ENCODE measurements at regions not wholly inside any gene's neighbourhood (a gene's known extent, or its start where the extent isn't known, plus 50 kb on each side); places are given as distances from the start of the nearest gene placed in this dataset.

DNA sequence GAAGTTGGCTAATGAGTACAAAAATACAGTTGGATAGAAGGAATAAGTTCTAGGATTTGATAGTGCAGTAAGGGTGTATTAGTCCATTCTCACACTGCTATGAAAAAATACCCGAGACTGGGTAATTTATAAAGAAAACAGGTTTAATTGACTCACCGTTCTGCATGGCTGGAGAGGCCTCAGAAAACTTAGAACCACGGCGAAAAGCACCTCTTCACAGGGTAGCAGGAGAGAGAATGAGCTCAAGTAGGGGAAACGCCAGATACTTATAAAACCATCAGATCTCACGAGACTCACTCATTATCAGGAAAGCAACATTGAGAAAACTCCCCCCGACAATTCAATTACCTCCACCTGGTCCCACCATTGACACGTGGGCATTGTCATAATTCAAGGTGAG is 483.3 kb downstream of the TUSC7 start:
- H3K9me3 ChIP-seq: no peaks in the 10 kb centered on the region
- H3K36me3 ChIP-seq: no peaks in the 10 kb centered on the region
- DNase-seq: no peak
- H3K27me3 ChIP-seq: no peaks in the 10 kb centered on the region
- no peak overlapping the region for H3K27ac ChIP-seq
- no peaks in the 10 kb centered on the region for H3K4me1 ChIP-seq
- 73 to 76% methylated on average over 8 of the region's 8 CpGs for WGBS, 2 donors
- no peak for TF ChIP-seq POLR2A (IDR thresholded peaks at IDR 0.05)
- TF ChIP-seq, protein P1, sequence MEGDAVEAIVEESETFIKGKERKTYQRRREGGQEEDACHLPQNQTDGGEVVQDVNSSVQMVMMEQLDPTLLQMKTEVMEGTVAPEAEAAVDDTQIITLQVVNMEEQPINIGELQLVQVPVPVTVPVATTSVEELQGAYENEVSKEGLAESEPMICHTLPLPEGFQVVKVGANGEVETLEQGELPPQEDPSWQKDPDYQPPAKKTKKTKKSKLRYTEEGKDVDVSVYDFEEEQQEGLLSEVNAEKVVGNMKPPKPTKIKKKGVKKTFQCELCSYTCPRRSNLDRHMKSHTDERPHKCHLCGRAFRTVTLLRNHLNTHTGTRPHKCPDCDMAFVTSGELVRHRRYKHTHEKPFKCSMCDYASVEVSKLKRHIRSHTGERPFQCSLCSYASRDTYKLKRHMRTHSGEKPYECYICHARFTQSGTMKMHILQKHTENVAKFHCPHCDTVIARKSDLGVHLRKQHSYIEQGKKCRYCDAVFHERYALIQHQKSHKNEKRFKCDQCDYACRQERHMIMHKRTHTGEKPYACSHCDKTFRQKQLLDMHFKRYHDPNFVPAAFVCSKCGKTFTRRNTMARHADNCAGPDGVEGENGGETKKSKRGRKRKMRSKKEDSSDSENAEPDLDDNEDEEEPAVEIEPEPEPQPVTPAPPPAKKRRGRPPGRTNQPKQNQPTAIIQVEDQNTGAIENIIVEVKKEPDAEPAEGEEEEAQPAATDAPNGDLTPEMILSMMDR (IDR thresholded peaks at IDR 0.05): no peak
- no peak overlapping the region for H3K4me3 ChIP-seq
- intact Hi-C loops (cut with DNase I): no loop called here

DNA sequence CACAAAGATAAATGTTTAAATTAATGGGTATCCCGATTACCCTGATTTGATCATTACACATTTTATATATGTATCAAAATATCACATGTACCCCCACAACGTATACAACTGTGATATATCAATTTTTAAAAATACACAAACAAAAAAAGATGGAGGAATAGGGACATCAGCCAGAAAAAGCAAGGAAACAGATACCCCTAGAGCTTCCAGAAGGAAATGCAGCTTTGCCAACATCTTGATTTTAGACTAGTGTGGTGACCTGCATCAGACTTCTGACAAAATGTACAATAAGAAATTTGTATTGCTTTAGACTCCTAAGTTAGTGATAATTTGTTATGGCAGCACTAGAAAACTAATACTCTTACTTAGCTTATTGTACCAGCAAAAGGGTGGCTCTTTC is 483.8 kb downstream of the TUSC7 start:
- Histone ChIP-seq H3K36me3 (no peaks in the 10 kb centered on the region), H3K4me3 (no peak overlapping the region), H3K9me3 (no peaks in the 10 kb centered on the region), H3K27me3 (no peaks in the 10 kb centered on the region), H3K27ac (no peak overlapping the region), H3K4me1 (no peaks in the 10 kb centered on the region)
- WGBS, 2 donors: 68 to 75% methylated on average over 2 of the region's 2 CpGs
- intact Hi-C loops (cut with DNase I): no loop called here
- DNase-seq: no peak
- TF ChIP-seq, protein P1 (IDR thresholded peaks at IDR 0.05): no peak
- TF ChIP-seq POLR2A (IDR thresholded peaks at IDR 0.05): no peak

DNA sequence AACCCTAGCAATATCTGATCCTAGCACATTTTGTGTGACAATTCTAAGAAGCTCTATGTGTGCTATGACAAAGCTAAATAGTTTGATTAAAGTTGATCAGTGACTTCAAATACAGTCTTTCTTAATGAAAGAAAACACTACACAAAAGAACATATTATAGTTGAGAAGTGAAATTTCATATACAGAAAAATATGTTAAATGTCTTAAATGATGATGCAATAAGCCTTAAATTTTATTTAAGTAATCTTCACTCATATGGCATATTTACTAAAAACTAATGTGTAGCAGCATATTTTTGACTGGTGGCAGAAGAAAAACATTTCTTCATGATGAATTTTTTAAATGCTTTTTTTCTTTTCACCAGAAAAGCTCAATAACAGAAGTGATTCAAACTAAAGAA is 485.5 kb downstream of the TUSC7 start:
- no peaks in the 10 kb centered on the region for H3K4me1 ChIP-seq
- H3K27ac ChIP-seq: no peak overlapping the region
- no peak for DNase-seq
- no peak for TF ChIP-seq POLR2A (IDR thresholded peaks at IDR 0.05)
- TF ChIP-seq, protein P1 (IDR thresholded peaks at IDR 0.05): no peak
- intact Hi-C loops (cut with DNase I): no loop called here
- no peaks in the 10 kb centered on the region for H3K27me3 ChIP-seq
- H3K36me3 ChIP-seq: no peaks in the 10 kb centered on the region
- no peaks in the 10 kb centered on the region for H3K9me3 ChIP-seq
- H3K4me3 ChIP-seq: no peak overlapping the region

DNA sequence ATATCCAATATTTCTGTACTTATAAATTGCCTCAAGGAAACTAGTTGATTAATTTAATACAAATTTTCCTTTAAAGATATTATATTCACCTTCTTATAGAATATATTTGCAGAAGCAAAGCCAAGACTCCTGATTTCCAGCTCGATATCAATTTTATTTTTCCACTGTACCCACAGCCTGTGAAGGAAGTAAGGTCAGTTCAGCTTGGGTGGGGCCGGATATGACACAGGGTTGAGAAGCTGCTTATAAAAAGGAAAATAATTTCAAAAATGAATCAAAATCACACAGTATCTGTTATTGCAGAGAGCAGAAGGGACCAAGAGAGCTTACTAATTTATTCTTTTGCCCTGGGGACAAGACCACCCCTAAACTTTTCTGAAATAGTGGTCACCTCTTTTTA is 491.4 kb downstream of the TUSC7 start:
- WGBS, 2 donors: 65 to 70% methylated on average over 2 of the region's 2 CpGs
- no peaks in the 10 kb centered on the region for H3K4me1 ChIP-seq
- no peaks in the 10 kb centered on the region for H3K36me3 ChIP-seq
- H3K27me3 ChIP-seq: no peaks in the 10 kb centered on the region
- no peak for DNase-seq
- H3K4me3 ChIP-seq: no peak overlapping the region
- H3K9me3 ChIP-seq: no peaks in the 10 kb centered on the region
- no peak overlapping the region for H3K27ac ChIP-seq
- intact Hi-C loops (cut with DNase I): no loop called here
- no peak for TF ChIP-seq POLR2A (IDR thresholded peaks at IDR 0.05)
- TF ChIP-seq, protein P1 (IDR thresholded peaks at IDR 0.05): no peak

DNA sequence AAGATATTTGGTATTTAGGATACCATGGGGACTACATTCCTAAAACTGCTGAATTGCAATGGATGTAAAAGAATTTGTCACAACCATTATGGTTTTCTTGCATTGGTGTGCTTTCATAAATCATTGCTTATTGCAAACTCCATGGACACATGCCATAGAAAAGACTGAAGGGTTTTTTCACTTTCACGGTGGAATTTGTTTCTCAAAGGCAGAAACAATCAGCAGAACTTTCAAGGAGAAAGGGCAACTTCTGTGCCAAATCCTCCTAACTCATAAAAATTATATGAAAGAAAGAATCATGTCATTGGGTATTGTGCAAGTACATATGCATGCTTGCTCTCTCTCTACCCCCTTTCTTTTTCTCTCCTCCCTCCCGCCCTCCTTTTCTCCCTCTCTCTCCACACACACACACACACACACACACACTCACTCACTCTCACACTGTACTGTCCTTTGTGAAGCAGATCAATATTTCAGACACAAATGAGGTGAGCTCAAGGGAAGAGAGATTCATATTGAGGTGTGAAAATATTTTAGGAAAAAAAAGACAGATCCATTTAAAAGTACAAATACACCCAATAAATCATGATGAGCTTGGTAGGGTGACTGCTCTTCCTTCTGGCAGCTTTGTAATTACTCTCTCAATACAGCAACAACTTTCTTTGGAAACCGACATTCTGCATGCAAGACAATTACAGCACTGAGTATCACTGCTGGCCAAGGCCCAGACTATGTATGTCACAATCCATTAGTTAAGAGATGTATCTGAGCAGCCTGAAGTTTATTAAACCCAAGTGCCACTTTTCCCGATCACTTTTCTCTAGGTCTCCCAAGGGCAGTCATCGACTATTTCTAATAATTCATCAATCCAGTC is 492.6 kb downstream of the TUSC7 start:
- no peak for DNase-seq
- H3K4me1 ChIP-seq: no peaks in the 10 kb centered on the region
- H3K36me3 ChIP-seq: no peaks in the 10 kb centered on the region
- no peak overlapping the region for H3K27ac ChIP-seq
- intact Hi-C loops (cut with DNase I): no loop called here
- WGBS, 2 donors: 54 to 55% methylated on average over 5 of the region's 5 CpGs
- no peaks in the 10 kb centered on the region for H3K27me3 ChIP-seq
- TF ChIP-seq, protein P1 (IDR thresholded peaks at IDR 0.05): no peak
- no peak for TF ChIP-seq POLR2A (IDR thresholded peaks at IDR 0.05)
- no peaks in the 10 kb centered on the region for H3K9me3 ChIP-seq
- no peak overlapping the region for H3K4me3 ChIP-seq
